DLD1 (cell line): ENCODE measurements at regions not wholly inside any gene's neighbourhood (a gene's known extent, or its start where the extent isn't known, plus 50 kb on each side); places are given as distances from the start of the nearest gene placed in this dataset.
"Not testable (repeated sequence)": the region's sequence is repeated elsewhere in the genome, so short reads cannot be mapped to it uniquely, and the experiment has no call there.

Experiments
- in situ Hi-C: cut with HindIII; loops from 2 replicates; pipeline ENCODE4 v1.10.0; 2017; ENCODE audit warnings: low sequenced_read_pairs

- in situ Hi-C loops, result no loop called here
Observed at GRCh38 chr12:46884362-46884761, 58.6 kb upstream of the SLC38A4 start.

- in situ Hi-C loops, result no loop called here
Observed at GRCh38 chr12:46886541-46887041, 60.8 kb upstream of the SLC38A4 start.

- in situ Hi-C loops, result no loop called here
Observed at GRCh38 chr12:46887870-46888269, 62.1 kb upstream of the SLC38A4 start.

GRCh38 chr12:46888568-46888967 is 62.8 kb upstream of the SLC38A4 start:
- in situ Hi-C loops, result no loop called here

GRCh38 chr12:46891306-46891705 is 65.5 kb upstream of the SLC38A4 start:
- in situ Hi-C loops, result no loop called here

GRCh38 chr12:46892034-46892705 is 66.4 kb upstream of the SLC38A4 start:
- in situ Hi-C loops, result no loop called here

- in situ Hi-C loops, result no loop called here
Observed at GRCh38 chr12:46892887-46893286, 67.1 kb upstream of the SLC38A4 start.

GRCh38 chr12:46893434-46893833 is 67.6 kb upstream of the SLC38A4 start:
- in situ Hi-C loops, result no loop called here

- in situ Hi-C loops, result no loop called here
Observed at GRCh38 chr12:46895726-46896125, 69.9 kb upstream of the SLC38A4 start.

- in situ Hi-C loops, result no loop called here
Observed at GRCh38 chr12:46896680-46897079, 70.9 kb upstream of the SLC38A4 start.

- in situ Hi-C loops, result no loop called here
Observed at GRCh38 chr12:46898152-46898931, 72.5 kb upstream of the SLC38A4 start.

GRCh38 chr12:46898989-46899388 is 73.2 kb upstream of the SLC38A4 start:
- in situ Hi-C loops, result no loop called here

- in situ Hi-C loops, result no loop called here
Observed at GRCh38 chr12:46900734-46901463, 75.1 kb upstream of the SLC38A4 start.

GRCh38 chr12:46901464-46902205 is 75.8 kb upstream of the SLC38A4 start:
- in situ Hi-C loops, result no loop called here

- in situ Hi-C loops, result no loop called here
Observed at GRCh38 chr12:46903058-46903457, 77.3 kb upstream of the SLC38A4 start.

- in situ Hi-C loops, result no loop called here
Observed at GRCh38 chr12:46904406-46905238, 78.8 kb upstream of the SLC38A4 start.

- in situ Hi-C loops, result not testable (repeated sequence)
Observed at GRCh38 chr12:46905239-46905627, 79.4 kb upstream of the SLC38A4 start.

- in situ Hi-C loops, result no loop called here
Observed at GRCh38 chr12:46907791-46908190, 82.0 kb upstream of the SLC38A4 start.

- in situ Hi-C loops, result no loop called here
Observed at GRCh38 chr12:46908236-46908935, 82.6 kb upstream of the SLC38A4 start.
